KMS-11 (cell line): ENCODE measurements at regions not wholly inside any gene's neighbourhood (a gene's known extent, or its start where the extent isn't known, plus 50 kb on each side); places are given as distances from the start of the nearest gene placed in this dataset.

Experiments used
- H2AFZ ChIP-seq: fragments of 200-600 bp; sonication (generic); 2 replicates; pipeline ENCODE4 v1.6.1; 2016; ENCODE audit warnings: antibody characterized with exemption, mixed run types, low read depth
- H3K27ac ChIP-seq: fragments of 200-600 bp; sonication (generic); 2 replicates; pipeline ENCODE4 v1.6.1; 2016; ENCODE audit warnings: mild to moderate bottlenecking, mixed run types
- H3K27me3 ChIP-seq: fragments of 200-600 bp; sonication (generic); 2 replicates; pipeline ENCODE4 v1.6.1; 2017; ENCODE audit warnings: mild to moderate bottlenecking, low read depth, mixed run types, moderate library complexity; ENCODE audit not compliant: insufficient read depth
- H3K36me3 ChIP-seq: fragments of 200-600 bp; sonication (generic); 2 replicates; pipeline ENCODE4 v1.6.1; 2017; ENCODE audit warnings: mild to moderate bottlenecking, mixed run types; ENCODE audit not compliant: insufficient read depth
- H3K4me1 ChIP-seq: fragments of 200-600 bp; sonication (generic); 2 replicates; pipeline ENCODE4 v1.6.1; 2016; ENCODE audit warnings: mild to moderate bottlenecking, low read depth, mixed run types; ENCODE audit not compliant: poor library complexity, severe bottlenecking
- H3K4me2 ChIP-seq: fragments of 200-600 bp; sonication (generic); 2 replicates; pipeline ENCODE4 v1.7.0; 2016; ENCODE audit warnings: mild to moderate bottlenecking, mixed run types
- H3K4me3 ChIP-seq: fragments of 200-600 bp; sonication (generic); IDR thresholded peaks from 2 replicates; pipeline ENCODE4 v1.6.1; 2017; ENCODE audit warnings: low read depth, low read length, mixed read lengths; ENCODE audit not compliant: insufficient read depth
- H3K79me2 ChIP-seq: fragments of 200-600 bp; sonication (generic); 2 replicates; pipeline ENCODE4 v1.6.1; 2016; ENCODE audit warnings: low read depth, mixed run types; ENCODE audit not compliant: insufficient read depth
- H3K9ac ChIP-seq: fragments of 200-600 bp; sonication (generic); 2 replicates; pipeline ENCODE4 v1.6.1; 2016; ENCODE audit warnings: mild to moderate bottlenecking, mixed run types
- H4K20me1 ChIP-seq: fragments of 200-600 bp; sonication (generic); 2 replicates; pipeline ENCODE4 v1.6.1; 2016; ENCODE audit warnings: mild to moderate bottlenecking, mixed run types; ENCODE audit not compliant: insufficient read depth
- TF ChIP-seq, protein P1 (sequence below): fragments of 200-600 bp; sonication (generic); conservative IDR thresholded peaks from 2 replicates; pipeline ENCODE4 v1.6.1; 2017; ENCODE audit warnings: low read depth, mild to moderate bottlenecking, antibody characterized with exemption, low read length, moderate library complexity, mixed read lengths

DNA sequence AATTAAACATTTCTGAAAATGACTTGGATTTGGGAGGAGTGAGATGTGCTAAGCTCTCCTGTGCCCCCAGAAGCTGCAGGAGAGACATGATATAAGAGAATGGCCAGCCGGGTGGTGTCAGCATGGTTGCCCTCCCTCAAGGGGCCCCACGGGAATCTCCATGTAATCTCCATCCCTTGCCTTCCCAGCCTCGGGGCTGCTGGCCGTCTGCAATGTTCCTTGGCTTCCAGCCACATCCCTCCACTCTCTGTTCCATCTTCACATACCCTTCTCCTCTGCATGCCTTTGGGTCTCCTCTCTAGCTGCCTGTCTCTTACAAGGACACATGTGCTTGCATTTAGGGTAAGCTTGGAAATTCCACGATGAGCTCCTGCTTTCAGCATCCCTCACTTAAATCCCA lies 172.0 kb downstream of the TSHZ3 start:
- TF ChIP-seq, protein P1, sequence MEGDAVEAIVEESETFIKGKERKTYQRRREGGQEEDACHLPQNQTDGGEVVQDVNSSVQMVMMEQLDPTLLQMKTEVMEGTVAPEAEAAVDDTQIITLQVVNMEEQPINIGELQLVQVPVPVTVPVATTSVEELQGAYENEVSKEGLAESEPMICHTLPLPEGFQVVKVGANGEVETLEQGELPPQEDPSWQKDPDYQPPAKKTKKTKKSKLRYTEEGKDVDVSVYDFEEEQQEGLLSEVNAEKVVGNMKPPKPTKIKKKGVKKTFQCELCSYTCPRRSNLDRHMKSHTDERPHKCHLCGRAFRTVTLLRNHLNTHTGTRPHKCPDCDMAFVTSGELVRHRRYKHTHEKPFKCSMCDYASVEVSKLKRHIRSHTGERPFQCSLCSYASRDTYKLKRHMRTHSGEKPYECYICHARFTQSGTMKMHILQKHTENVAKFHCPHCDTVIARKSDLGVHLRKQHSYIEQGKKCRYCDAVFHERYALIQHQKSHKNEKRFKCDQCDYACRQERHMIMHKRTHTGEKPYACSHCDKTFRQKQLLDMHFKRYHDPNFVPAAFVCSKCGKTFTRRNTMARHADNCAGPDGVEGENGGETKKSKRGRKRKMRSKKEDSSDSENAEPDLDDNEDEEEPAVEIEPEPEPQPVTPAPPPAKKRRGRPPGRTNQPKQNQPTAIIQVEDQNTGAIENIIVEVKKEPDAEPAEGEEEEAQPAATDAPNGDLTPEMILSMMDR = no peak
- Histone ChIP-seq H2AFZ (no peak overlapping the region), H3K27me3 (no peaks in the 10 kb centered on the region), H3K9ac (no peak overlapping the region), H4K20me1 (no peaks in the 10 kb centered on the region), H3K27ac (no peak overlapping the region), H3K4me2 (no peak overlapping the region), H3K4me1 (no peaks in the 10 kb centered on the region), H3K79me2 (no peaks in the 10 kb centered on the region), H3K36me3 (no peaks in the 10 kb centered on the region), H3K4me3 (no peak overlapping the region)

DNA sequence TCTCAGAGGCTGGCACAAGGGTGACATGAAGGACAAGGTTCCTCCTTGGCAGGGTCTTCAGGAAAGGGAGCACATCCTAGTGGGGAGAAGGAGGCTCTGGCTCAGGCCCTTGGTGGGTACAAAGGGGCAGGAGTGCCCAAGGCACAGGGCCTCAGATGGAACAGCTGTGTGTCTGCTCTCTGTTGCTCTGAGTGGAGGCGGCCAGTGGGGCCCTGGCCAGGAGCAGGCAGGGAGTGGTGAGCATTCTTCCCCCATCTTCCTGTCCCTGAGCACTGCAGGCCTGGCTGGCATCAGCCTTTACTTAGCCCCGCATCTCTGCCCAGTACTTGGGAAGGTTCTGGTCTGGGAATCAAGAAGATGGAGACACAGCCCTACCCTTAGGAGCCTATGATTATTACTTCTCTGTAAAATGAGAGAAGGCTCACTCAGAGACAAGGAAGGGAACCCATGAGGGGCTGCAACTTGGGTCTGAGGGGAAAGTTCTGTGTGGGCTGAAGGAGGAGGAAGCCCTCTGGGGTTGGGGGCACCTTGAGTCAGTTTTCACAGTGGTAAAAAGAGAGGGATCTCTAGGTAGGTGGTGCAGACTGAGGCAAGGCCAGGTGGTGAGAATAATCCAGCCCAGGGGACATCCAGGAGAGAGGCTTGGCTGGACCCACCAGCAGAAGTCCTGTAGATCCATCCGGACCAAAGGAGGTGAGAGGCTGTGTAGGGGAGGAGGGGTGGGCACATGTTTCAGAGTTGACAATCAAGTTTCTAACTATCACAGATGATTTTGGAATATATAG lies 173.5 kb downstream of the TSHZ3 start:
- H3K79me2 ChIP-seq = no peaks in the 10 kb centered on the region
- H3K27me3 ChIP-seq = no peaks in the 10 kb centered on the region
- no peak overlapping the region for H3K4me3 ChIP-seq
- no peaks in the 10 kb centered on the region for H3K4me1 ChIP-seq
- H3K9ac ChIP-seq = no peak overlapping the region
- no peak overlapping the region for H3K4me2 ChIP-seq
- H3K36me3 ChIP-seq = no peaks in the 10 kb centered on the region
- H3K27ac ChIP-seq = no peak overlapping the region
- H2AFZ ChIP-seq = no peak overlapping the region
- TF ChIP-seq, protein P1 = no peak
- H4K20me1 ChIP-seq = no peaks in the 10 kb centered on the region

DNA sequence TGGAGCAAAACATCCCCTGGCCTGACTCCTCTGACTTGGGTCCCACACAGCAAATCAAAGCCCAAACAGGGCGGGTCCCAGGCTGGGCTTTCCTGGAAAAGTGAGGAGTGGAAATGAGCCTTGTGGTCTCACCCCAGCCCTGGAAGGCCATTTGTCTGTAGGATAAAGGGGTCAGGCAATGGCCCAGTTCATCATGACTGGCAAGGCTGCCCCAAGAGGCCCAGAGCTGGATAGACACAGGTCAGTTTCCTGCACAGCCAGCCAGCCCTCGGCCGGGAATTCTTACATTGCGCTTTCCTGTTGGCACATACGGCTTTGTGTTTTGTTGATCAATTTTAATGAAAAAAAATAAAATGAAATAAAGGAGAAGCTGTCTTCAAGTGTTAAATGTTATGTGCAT lies 174.3 kb downstream of the TSHZ3 start:
- Histone ChIP-seq H2AFZ (no peak overlapping the region), H4K20me1 (no peaks in the 10 kb centered on the region), H3K4me3 (no peak overlapping the region), H3K27ac (no peak overlapping the region), H3K27me3 (no peaks in the 10 kb centered on the region), H3K4me1 (no peaks in the 10 kb centered on the region), H3K79me2 (no peaks in the 10 kb centered on the region), H3K9ac (no peak overlapping the region), H3K36me3 (no peaks in the 10 kb centered on the region), H3K4me2 (no peak overlapping the region)
- TF ChIP-seq, protein P1 = no peak

DNA sequence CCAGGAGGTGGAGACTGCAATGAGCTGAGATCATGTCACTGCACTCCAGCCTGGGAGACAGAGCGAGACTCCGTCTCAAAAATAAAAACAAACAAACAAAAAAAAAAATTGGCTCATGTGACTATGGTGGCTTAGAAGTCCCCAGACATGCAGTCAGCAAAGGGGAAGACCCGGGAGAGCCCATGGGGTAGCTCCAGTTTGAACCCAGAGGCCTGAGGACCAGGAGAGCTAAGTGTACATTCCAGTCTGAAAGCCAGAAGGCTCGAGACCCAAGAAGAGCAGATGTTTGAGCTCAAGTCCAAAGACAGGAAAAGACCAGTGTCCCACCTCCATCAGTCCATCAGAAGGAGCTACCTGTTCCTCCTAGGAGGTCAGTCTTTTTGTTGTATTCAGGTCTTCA lies 175.2 kb downstream of the TSHZ3 start:
- H3K27me3 ChIP-seq = no peaks in the 10 kb centered on the region
- H3K4me1 ChIP-seq = no peaks in the 10 kb centered on the region
- H3K27ac ChIP-seq = no peak overlapping the region
- no peak overlapping the region for H3K4me2 ChIP-seq
- no peak overlapping the region for H2AFZ ChIP-seq
- H4K20me1 ChIP-seq = no peaks in the 10 kb centered on the region
- no peaks in the 10 kb centered on the region for H3K79me2 ChIP-seq
- H3K4me3 ChIP-seq = no peak overlapping the region
- H3K36me3 ChIP-seq = no peaks in the 10 kb centered on the region
- TF ChIP-seq, protein P1 = no peak
- no peak overlapping the region for H3K9ac ChIP-seq
